ENCODE measurements at regions not wholly inside any gene's neighbourhood (a gene's known extent, or its start where the extent isn't known, plus 50 kb on each side); places are given as distances from the start of the nearest gene placed in this dataset.

- TF ChIP-seq CTCF (IDR thresholded peaks at IDR 0.05; ENCODE audit: insufficient read depth, low read depth, low read length): no peak
- H3K4me3 ChIP-seq (ENCODE audit: low read depth, low read length): no peak overlapping the region
- POLR2A ChIA-PET: no interaction called here
- H3K27me3 ChIP-seq (ENCODE audit: control insufficient read depth, insufficient read depth, low read length): no peaks in the 10 kb centered on the region; the same call in 1 of the 2 replicates
- CTCF ChIA-PET: interaction anchor here (1.6 kb wide), 1 partner anchor 9 kb away, joined by 7 read pairs; no protein-coding TSS in a partner anchor
- DNase-seq (ENCODE audit: low read depth): no peak
- no peaks in the 10 kb centered on the region for H3K36me3 ChIP-seq (ENCODE audit: control insufficient read depth, insufficient read depth, low read length)
Measured at GRCh38 chr10:44036425-44036824, 348.5 kb downstream of the CXCL12 start.

GRCh38 chr10:44035474-44036197, 349.3 kb downstream of the CXCL12 start:
- TF ChIP-seq CTCF (IDR thresholded peaks at IDR 0.05; ENCODE audit: insufficient read depth, low read depth, low read length): no peak
- ChIA-PET CTCF (interaction anchor here (1.6 kb wide), 1 partner anchor 9 kb away, joined by 7 read pairs; no protein-coding TSS in a partner anchor), POLR2A (no interaction called here)

GRCh38 chr10:44034946-44035345, 350.0 kb downstream of the CXCL12 start:
- no peaks in the 10 kb centered on the region for H3K36me3 ChIP-seq (ENCODE audit: control insufficient read depth, insufficient read depth, low read length)
- H3K4me3 ChIP-seq (ENCODE audit: low read depth, low read length): no peak overlapping the region
- H3K27me3 ChIP-seq (ENCODE audit: control insufficient read depth, insufficient read depth, low read length): no peaks in the 10 kb centered on the region
- no peak for TF ChIP-seq CTCF (IDR thresholded peaks at IDR 0.05; ENCODE audit: insufficient read depth, low read depth, low read length)
- CTCF ChIA-PET: no interaction called here
- no peak for DNase-seq (ENCODE audit: low read depth)
- POLR2A ChIA-PET: no interaction called here

More at GRCh38 chr10:44035474-44036197, 349.3 kb downstream of the CXCL12 start:
- no peaks in the 10 kb centered on the region; the same call in 1 of the 2 replicates for H3K27me3 ChIP-seq (ENCODE audit: control insufficient read depth, insufficient read depth, low read length)
- no peak overlapping the region for H3K4me3 ChIP-seq (ENCODE audit: low read depth, low read length)
- no peaks in the 10 kb centered on the region for H3K36me3 ChIP-seq (ENCODE audit: control insufficient read depth, insufficient read depth, low read length)
- DNase-seq (ENCODE audit: low read depth): no peak

- POLR2A ChIA-PET: no interaction called here
- TF ChIP-seq CTCF (IDR thresholded peaks at IDR 0.05; ENCODE audit: insufficient read depth, low read depth, low read length): no peak
- DNase-seq (ENCODE audit: low read depth): no peak
- CTCF ChIA-PET: no interaction called here
- no peak overlapping the region for H3K4me3 ChIP-seq (ENCODE audit: low read depth, low read length)
- H3K36me3 ChIP-seq (ENCODE audit: control insufficient read depth, insufficient read depth, low read length): no peaks in the 10 kb centered on the region
- H3K27me3 ChIP-seq (ENCODE audit: control insufficient read depth, insufficient read depth, low read length): no peaks in the 10 kb centered on the region
Measured at GRCh38 chr10:44033008-44033407, 351.9 kb downstream of the CXCL12 start.

- no peak for TF ChIP-seq CTCF (IDR thresholded peaks at IDR 0.05; ENCODE audit: insufficient read depth, low read depth, low read length)
- POLR2A ChIA-PET: no interaction called here
- CTCF ChIA-PET: no interaction called here
- Histone ChIP-seq H3K36me3 (ENCODE audit: control insufficient read depth, insufficient read depth, low read length) (no peaks in the 10 kb centered on the region), H3K4me3 (ENCODE audit: low read depth, low read length) (no peak overlapping the region), H3K27me3 (ENCODE audit: control insufficient read depth, insufficient read depth, low read length) (no peaks in the 10 kb centered on the region)
- no peak for DNase-seq (ENCODE audit: low read depth)
Measured at GRCh38 chr10:44032216-44032615, 352.7 kb downstream of the CXCL12 start.
